ENCODE measurements at regions not wholly inside any gene's neighbourhood (a gene's known extent, or its start where the extent isn't known, plus 50 kb on each side); places are given as distances from the start of the nearest gene placed in this dataset.

DNA sequence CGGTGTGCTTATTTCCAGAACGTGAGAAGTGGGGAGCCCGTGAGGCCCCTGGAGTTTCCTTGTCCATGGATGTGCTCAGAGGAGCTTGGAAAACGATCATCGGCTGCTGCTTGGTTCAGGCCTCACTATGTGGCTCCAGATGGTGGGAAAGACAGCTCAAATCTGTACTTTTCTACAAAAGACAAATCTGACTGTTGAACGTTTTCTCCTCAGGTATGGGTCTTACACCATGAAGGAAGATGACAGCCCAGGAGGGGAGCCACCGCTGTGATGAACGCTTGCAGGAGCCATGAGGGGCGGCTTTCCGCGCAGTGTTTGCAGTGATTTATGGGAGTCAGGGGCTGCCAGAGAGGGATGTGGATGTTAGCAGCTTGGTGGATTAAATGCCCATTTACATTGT lies 109.4 kb upstream of the E2F8 start:
- Histone ChIP-seq H3K27me3 (ENCODE audit: low read depth) (peaks cover 32% of the 10 kb centered on the region), H3K9me3 (no peaks in the 10 kb centered on the region), H3K36me3 (no peaks in the 10 kb centered on the region), H3K4me3 (no peak overlapping the region), H3K27ac (no peak overlapping the region), H3K4me1 (peaks cover 31% of the 10 kb centered on the region)
- DNase-seq: no peak
- TF ChIP-seq, protein P1, sequence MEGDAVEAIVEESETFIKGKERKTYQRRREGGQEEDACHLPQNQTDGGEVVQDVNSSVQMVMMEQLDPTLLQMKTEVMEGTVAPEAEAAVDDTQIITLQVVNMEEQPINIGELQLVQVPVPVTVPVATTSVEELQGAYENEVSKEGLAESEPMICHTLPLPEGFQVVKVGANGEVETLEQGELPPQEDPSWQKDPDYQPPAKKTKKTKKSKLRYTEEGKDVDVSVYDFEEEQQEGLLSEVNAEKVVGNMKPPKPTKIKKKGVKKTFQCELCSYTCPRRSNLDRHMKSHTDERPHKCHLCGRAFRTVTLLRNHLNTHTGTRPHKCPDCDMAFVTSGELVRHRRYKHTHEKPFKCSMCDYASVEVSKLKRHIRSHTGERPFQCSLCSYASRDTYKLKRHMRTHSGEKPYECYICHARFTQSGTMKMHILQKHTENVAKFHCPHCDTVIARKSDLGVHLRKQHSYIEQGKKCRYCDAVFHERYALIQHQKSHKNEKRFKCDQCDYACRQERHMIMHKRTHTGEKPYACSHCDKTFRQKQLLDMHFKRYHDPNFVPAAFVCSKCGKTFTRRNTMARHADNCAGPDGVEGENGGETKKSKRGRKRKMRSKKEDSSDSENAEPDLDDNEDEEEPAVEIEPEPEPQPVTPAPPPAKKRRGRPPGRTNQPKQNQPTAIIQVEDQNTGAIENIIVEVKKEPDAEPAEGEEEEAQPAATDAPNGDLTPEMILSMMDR (IDR thresholded peaks at IDR 0.05): no peak
- no peak for ATAC-seq
- intact Hi-C loops (cut with DNase I): no loop called here

DNA sequence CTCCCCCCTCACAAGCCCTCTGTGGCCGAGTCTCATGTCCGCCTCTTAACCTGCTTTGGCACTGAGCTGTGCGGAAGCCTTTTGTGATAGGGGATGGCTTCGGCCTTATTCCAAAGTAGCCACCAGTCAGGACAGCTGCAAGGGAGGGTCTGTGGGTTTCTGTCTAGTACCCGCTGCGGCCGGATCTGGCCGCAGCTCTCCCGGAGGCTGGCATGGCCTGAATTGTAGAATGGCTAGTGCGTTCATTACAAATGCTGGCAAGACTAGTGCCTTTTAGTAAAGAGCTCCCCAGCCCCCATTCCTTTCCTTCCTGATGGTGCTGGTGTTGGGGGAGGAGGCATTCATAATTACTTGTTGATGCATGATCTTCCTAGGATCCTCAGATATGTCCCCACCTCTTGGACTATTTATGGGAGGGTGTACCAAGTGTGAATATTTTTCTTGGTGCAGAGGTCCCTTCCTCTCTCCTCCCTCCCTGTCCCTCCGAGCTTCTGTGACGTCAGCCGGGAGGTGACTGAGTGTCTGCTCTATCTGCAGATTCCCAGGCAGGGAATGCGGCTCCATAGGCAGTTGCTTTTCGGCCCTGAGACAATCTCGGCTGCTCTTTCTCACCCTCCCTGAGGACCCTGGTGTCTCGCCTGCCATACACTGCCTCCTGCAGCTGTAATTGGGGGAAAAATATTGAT lies 108.7 kb upstream of the E2F8 start:
- no peak overlapping the region for H3K27ac ChIP-seq
- TF ChIP-seq, protein P1 (IDR thresholded peaks at IDR 0.05): no peak
- H3K27me3 ChIP-seq (ENCODE audit: low read depth): peaks cover 39% of the 10 kb centered on the region
- no peaks in the 10 kb centered on the region for H3K9me3 ChIP-seq
- intact Hi-C loops (cut with DNase I): no loop called here
- H3K36me3 ChIP-seq: no peaks in the 10 kb centered on the region
- ATAC-seq: no peak
- H3K4me1 ChIP-seq: peaks cover 33% of the 10 kb centered on the region
- no peak overlapping the region for H3K4me3 ChIP-seq
- DNase-seq: no peak

DNA sequence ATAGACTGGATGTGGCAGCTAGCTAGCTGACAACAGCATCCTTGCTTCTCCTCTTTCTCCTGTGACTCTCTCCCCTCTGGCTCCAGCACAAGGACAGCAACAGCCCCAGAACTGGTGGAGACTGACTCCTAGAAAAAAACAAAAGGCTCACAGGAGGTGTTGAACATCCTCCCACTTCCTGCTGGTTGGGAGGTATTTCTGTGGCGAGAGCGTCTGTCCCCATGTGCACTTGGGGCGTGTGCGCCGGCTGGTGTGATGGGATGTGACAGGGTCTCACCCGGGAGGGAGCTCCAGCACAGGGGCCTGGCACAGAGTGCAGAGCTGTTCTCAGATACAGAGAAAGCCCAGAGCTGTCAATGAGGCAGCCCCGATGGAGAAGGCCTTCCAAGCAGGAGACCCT lies 107.2 kb upstream of the E2F8 start:
- peaks cover 49% of the 10 kb centered on the region for H3K27me3 ChIP-seq (ENCODE audit: low read depth)
- DNase-seq: no peak

DNA sequence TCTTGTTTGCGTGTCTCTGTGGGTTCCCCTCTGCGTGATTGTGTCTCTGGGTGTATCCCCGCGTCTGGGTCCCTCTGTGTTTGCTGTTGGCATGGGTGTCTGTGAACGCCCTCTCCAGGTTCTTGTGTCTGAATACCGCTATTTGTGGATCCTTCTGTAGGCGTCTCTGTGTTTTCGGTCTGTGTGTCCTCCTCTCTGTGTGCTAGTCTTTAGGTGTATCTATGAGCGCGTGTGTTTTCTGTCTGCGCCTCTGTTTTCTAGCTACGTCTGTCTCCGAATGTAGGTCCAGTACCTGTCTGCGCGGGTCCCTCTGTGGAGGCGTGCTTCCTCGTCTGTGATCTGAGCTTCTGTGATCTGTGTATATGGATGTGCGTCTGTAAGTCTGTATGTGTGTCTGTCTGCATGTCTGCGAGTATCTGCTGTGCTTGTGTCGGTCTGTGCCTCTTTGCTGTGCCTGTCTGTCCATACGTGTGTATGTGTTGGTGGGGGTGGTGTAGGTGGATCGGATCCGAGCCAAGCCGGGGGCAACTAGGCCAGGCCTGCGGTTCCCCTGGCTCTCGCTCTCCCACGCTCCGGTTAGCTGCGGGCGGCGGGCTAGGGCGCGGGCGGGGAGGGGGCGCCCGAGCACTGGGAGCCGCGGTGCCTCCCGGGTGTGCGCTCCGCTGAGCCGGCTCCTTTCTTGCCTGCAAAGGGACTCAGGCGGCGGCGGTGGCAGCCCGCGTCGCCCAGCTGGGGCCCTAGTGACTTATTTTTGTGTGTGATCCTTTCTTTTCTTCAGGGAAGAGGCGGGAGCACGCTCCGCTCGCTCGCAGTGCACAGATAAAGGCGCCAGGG lies 105.3 kb upstream of the E2F8 start:
- DNase-seq: no peak
- peaks cover 49% of the 10 kb centered on the region for H3K27me3 ChIP-seq (ENCODE audit: low read depth)
- H3K9me3 ChIP-seq: no peaks in the 10 kb centered on the region
- TF ChIP-seq, protein P1 (IDR thresholded peaks at IDR 0.05): peak; percentile 23
- H3K27ac ChIP-seq: peak overlapping the region; percentile 4
- ATAC-seq: peak; percentile 49 to 56
- intact Hi-C loops (cut with DNase I): no loop called here
- no peaks in the 10 kb centered on the region for H3K36me3 ChIP-seq
- peaks cover 33% of the 10 kb centered on the region for H3K4me1 ChIP-seq
- H3K4me3 ChIP-seq: peak overlapping the region; percentile 56

More for the DNA sequence above, 107.2 kb upstream of the E2F8 start:
- H3K4me3 ChIP-seq: no peak overlapping the region
- TF ChIP-seq, protein P1 (IDR thresholded peaks at IDR 0.05): no peak
- H3K36me3 ChIP-seq: no peaks in the 10 kb centered on the region
- no peak overlapping the region for H3K27ac ChIP-seq
- H3K4me1 ChIP-seq: peaks cover 33% of the 10 kb centered on the region
- H3K9me3 ChIP-seq: no peaks in the 10 kb centered on the region
- intact Hi-C loops (cut with DNase I): no loop called here
- no peak for ATAC-seq

DNA sequence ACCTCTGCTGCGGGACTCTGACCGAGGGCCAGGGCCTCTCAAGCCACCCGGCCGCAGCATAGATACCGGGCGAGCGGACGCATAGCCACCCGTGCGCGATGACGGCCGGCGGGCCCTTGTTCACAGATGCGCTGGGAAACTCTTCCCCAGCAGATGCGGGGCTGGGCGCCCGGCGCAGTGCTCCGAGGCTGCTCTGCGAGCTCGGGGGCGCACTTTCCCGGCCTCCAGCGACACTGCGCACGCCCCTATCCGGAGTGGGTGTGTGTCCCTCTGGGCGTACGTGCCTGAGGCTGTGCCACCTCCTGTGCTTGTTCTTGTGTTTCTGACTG lies 104.7 kb upstream of the E2F8 start:
- peak overlapping the region; percentile 56 for H3K4me3 ChIP-seq
- TF ChIP-seq, protein P1 (IDR thresholded peaks at IDR 0.05): peak; percentile 7
- DNase-seq (no peak), ATAC-seq (peak; percentile 46 to 67)
- H3K36me3 ChIP-seq: no peaks in the 10 kb centered on the region
- intact Hi-C loops (cut with DNase I): no loop called here
- peaks cover 33% of the 10 kb centered on the region for H3K4me1 ChIP-seq
- H3K9me3 ChIP-seq: no peaks in the 10 kb centered on the region
- H3K27me3 ChIP-seq (ENCODE audit: low read depth): peaks cover 49% of the 10 kb centered on the region
- peak overlapping the region; percentile 4 for H3K27ac ChIP-seq

Data from lower lobe of right lung (tissue), 2 donors.